Kidney tubule cell (primary cell): ENCODE measurements at regions not wholly inside any gene's neighbourhood (a gene's known extent, or its start where the extent isn't known, plus 50 kb on each side); places are given as distances from the start of the nearest gene placed in this dataset.
"Not testable (repeated sequence)": the region's sequence is repeated elsewhere in the genome, so short reads cannot be mapped to it uniquely, and the experiment has no call there.

ENCODE experiments used
- DNase-seq: peaks from one replicate; pipeline ENCODE4 v3.0.0-alpha.2; 2018; ENCODE audit warnings: low spot score

DNA sequence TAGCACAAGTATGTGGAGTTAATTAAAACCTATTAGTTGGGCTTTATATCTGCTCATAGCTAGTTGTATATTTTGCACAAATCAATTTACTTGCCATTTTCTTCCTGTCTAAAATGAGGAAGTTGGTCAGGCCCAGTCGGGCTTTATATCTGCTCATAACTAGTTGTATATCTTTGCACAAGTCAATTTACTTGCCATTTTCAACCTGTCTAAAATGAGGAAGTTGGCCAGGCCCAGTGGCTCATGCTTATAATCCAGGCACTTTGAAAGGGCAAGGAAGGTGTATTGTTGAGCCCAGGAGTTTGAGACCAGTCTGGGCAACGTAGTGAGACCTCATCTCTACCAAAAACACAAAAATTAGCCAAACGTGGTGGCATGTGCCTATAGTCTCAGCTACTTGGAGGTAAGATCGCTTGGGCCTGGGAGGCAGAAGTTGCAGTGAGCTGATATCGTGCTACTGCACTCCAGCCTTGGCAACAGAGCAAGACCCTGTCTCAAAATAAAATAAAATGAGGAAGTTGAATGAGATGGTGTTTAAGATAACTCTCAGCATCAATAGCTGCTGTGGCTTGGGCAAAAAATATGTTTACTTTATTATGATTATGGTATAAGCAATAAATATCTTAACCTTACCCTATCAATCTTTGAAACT lies 1558.6 kb upstream of the RAG2 start:
- no peak for DNase-seq

DNA sequence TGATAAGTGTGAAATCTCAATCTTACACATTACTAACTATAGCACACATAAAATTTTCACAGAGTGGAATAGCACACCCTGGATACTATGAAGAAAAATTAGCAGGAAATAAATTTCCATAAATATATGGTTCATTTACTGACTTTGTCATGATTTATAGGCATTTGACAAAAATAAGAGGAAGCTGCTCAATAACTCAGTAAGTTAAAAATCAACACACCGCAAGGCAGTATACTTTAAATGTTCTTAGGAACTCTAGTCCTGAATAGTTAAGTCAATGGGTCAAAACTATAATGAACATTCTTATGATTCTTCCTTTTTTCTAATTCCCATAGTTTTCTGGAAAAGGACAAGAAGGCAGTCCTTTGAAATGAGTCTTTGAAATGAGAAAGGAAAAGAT lies 1557.8 kb upstream of the RAG2 start:
- no peak for DNase-seq

DNA sequence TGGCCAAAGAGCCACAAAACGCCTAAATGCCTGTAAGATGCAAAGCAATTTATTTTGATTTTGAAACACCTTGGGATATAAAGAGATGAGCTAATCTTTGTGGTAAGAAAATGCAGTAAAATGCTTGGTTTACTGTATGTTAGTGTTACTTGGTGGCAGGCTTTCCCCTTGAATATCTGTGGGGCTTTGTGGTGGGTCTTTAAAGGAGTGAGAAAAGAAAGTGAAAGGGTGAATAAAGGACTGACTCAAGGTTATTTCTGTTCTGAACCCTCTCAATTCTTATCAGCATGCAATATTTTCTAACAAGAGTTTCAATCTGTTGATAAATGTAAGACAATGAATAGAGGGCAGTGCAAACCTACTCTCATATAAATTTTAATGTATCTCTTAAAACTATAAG lies 1555.9 kb upstream of the RAG2 start:
- DNase-seq = no peak

DNA sequence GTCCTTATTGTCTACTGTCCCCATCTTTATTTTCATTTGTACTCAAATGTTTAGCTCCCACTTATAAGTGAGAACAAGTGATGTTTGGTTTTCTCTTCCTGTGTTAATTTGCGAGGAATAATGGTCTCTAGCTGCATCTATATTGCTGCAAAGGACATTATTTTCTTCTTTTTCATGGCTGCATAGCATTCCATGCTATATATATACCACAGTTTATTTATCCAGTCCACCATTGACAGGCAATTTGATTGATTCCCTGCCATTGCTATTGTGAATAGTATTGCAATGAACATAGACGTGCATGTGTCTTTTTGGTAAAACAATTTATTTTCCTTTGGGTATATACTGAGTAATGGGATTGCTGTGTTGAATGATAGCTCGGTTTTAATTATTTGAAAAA lies 1545.8 kb upstream of the RAG2 start:
- no peak for DNase-seq

DNA sequence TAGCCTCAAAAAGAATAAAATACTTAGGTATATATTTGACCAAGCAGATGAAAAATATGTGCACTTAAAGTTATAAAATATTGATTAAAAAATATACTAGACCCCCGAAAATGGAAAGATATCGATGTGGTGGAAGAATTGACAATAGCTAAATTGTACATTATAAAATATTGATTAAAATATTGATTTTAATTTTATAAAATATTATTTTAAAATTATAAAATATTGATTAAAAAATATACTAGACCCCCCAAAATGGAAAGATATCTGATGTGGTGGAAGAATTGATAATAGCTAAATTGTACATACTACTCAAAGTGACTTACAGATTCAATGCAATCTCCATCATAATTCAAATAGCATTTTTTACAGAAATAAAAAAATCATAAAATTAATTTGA lies 1540.9 kb upstream of the RAG2 start:
- no peak for DNase-seq

DNA sequence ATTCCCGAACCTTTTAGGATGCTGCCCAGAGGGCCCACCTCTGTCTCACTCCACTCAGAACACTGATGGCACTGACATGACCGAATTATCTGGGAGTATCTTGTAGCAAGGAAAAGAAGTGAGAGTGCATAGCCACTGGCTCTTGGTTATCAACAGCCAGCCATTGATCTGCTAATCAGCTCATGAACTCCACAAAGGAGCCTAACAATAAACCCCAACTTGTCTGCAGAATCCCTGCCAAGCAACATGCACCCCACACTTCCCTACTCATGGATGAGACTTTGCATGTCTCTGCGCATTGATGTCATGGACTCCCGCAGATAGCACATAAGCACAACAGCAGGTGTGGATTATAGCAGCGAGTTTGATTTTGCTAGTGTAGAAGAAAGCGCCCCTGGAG lies 1538.9 kb upstream of the RAG2 start:
- no peak for DNase-seq

DNA sequence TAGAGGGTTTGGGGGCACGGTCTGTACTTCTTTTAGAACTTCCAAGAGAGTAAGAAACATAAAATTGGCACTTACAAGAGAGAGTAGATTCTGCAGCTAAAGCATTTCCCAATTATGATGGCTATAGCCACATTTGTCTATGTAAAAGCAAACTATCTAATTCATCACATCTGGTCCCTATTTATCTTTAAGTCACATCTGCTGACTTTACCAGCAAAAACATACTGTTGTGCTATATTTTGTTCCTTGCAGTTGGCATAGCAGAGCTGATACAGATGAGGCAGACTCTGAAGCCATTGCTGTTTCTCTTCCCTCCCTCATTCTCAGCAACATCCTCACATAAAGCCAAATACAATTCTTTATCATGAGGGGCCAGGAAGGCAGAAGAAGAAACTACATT lies 1533.5 kb upstream of the RAG2 start:
- DNase-seq = no peak

DNA sequence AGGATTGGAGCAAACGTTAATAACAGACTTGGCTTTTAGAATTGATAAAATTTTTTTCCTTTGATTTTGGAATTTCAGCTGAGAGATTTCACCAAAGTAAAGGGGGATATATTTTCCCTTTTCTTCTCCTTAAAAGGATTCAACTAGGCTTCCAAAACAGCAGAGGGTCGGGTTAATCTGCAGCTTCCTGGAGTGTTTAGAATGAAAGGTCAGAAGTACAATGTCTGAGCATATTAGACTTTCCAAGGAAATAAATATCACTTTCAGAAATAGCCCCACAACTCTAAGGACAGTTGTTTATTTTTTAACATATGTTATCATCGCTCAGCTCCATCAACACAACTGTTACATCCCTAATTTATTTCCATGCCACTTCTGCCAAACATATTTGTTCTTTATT lies 1532.9 kb upstream of the RAG2 start:
- no peak for DNase-seq

DNA sequence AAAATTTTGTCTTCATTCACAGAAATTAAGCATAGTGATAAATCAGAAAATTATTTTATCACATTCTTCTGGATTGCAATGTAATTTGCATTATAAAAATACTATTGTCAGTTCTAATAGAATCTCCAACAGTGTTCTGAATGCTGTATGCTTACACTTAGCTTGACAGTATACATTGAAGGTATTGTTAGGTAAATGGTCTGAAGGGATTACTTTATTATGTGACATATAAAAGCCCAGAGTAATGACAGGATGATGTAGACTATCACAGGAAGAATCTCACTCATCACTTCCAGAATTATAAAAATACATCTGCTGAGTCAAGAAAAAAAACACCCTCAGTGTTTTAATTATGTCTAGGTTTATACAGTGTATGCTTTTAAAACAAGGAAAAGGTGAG lies 1532.5 kb upstream of the RAG2 start:
- no peak for DNase-seq

DNA sequence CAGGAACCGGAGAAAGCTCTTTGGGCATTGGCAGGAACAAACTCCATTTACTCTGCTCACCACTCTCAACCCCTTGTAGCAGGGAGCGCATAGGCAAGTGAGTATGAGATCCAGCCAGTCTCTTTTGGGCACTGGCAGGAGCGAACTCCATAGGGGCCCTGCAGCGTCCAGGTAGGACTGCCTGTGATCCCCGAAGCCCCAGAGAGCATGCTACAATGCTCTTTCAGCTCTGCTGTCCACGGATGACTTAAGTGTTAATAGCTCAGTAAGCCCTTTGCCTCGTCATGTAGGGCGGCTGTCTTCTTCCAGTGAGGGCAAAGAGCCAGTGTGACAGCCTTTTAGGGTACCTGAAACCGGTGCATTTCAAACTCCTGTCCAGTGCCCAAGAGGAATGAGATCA lies 1525.6 kb upstream of the RAG2 start:
- no peak for DNase-seq

DNA sequence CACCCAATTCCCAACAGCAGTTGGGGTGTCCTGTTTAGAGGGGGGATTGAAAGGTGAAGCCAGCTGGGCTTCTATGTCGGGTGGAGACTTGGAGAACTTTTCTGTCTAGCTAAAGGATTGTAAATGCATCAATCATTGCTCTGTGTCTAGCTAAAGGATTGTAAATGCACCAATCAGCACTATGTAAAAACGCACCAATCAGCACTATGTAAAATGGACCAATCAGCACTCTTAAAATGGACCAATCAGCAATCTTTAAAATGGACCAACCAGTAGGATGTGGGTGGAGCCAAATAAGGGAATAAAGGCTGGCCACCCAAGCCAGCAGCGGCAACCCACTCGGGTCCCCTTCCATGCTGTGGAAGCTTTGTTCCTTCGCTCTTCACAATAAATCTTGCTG lies 1518.6 kb upstream of the RAG2 start:
- DNase-seq = not testable (repeated sequence)

DNA sequence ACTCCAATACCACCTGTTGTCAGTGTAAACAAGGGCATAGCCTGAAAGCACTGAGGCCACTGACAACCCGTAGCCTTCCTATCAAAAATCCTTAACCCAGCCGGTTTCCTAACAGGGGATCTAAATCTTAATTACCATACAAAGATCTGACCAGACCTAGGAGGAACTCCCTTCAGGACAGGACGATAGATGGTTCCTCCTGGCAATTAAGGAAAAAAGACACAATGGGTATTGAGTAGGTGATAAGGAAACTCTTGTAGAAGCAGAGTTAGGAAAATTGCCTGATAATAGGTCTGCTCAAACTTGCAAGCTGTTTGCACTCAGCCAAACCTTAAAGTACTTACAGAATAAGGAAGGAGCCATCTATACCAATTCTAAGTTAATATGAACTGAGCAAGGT lies 1517.3 kb upstream of the RAG2 start:
- not testable (repeated sequence) for DNase-seq

DNA sequence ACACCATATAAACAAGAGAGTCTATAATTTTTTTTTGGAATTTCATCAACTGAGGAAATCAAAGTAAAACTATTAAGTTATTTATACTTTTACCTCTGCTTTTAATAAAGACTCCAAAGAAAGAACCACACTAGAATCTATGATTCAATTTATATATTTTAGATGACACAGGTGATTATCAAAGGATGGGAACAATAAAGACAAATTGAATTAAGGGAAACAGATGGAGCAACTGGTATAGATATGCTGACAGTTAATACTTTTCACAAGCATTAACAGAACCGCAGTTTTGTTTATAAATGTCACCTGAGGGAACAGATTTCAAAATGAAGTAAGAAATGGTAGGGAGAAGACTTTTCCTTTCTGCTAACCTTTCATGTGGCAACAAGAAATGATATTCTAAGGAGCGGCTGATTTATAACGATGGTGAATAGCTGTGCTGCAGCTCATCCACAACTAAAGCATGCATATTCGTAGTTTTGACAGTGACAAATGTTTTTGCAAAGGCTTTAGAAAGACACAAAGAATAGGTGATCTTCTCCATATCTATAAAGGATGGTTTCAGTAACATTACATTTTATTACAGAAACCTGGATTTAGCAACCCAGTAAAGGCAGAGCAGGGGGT lies 1502.9 kb upstream of the RAG2 start:
- DNase-seq = no peak

DNA sequence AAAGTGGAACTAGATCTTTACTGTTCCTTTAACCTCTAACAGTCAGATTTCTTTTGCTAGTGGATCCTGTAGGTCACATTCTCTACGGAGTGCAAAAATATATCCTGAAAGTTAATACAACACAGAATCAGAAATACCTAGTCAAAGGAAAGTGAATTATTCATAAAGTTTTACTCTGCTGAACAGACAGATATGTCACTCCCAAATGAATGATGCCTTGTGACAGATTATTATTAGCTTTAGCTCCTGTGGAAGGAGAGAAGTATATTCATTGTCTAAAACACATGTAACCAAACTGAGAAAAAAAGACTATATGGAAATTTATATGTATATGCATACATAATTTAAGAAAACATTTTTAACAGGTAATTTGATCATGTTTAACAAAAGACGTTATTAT lies 1497.2 kb upstream of the RAG2 start:
- DNase-seq = no peak

DNA sequence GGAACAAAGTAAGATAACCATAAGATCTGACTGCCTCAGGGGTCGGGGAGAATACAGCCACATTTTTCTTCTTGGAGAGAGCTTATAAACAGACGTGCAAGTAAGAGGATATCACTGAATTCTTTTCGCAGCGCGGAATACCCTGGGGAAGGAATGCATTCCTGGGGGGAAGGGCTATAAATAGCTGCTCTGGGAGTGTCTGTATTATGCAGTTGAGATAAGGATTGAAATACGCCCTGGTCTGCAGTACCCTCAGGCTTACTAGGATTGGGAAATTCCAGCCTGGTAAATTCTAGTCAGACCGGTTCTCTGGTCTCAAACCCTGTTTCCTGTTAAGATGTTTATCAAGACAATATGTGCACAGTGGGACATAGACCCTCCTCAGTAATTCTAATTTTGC lies 1491.7 kb upstream of the RAG2 start:
- DNase-seq = peak; percentile 1

DNA sequence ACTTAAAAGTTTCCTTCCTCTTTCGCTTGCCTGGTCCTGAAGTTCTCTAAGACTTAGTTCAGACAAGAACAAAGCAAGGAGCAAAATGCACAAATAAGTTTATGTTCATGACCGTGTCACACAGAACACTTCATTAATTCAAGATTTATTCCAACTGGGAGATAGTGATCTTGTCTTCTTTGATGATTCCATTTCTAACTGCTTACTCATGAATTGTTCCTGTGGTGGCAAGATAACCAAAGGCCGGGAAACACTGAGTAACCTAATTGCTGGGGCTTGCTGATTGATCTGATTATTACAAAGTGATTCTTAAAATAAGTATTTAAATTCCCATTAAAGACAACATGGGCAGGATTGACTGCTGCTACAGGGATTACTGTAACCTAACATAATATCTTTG lies 1462.9 kb upstream of the RAG2 start:
- no peak for DNase-seq

DNA sequence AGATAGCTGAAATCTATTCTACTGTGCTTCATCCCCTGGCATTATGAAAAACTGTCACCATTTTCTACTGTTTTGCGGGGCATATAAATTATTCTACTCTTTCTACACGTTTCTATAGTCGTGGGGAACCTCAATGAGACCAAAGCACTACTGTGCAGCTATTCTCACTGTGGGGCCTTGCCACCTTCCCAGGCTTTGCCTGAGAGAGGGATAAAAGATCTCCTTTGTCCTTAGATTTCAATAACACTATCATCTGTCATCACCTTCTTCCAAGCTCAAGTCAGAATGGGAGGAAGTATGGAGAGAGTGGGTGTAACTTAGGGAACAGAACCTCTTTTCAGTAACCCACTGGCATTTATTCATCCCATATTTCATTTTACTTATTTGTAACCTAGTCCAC lies 1462.1 kb upstream of the RAG2 start:
- no peak for DNase-seq

DNA sequence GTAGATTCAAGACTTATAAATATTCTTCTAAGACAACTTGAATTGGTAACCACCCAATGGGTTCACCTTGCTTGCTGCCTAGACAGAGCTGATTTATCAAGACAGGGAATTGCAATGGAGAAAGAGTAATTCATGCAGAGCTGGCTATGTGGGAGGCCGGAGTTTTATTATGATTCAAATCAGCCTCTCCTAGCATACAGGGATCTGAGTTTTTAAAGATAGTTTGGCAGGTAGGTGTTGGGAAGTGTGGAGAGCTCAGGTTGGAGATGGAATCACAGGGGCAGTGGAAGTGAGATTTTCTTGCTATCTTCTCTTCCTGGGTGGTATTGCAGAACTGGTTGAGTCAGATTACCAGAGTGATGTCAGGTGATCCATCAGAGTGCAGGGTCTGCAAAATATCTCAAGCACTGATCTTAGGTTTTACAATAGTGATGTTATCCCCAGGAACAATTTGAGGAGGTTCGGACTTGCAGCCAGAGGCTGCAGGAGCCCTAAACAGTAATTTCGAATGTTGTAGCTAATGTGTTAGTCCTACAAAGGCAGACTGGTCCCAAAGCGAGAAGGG lies 1448.6 kb upstream of the RAG2 start:
- DNase-seq = no peak

DNA sequence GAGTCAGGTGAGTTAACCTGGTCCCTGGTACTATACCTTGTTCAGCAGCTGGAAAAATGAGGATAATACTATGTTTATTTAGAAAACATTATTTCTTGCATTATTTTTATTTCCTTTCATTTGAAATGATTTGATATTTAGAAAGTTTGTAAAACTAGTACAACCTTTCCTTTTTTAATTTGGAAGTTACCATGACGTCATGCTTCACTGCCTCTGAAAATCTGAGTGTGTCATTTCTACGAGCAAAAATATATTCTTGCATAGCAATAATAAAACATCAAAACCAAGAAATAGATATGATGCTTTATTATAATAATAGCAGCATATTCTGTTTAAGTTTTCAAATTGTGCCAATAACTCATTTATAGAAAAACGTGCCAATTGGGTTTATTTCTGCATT lies 1445.0 kb upstream of the RAG2 start:
- no peak for DNase-seq

DNA sequence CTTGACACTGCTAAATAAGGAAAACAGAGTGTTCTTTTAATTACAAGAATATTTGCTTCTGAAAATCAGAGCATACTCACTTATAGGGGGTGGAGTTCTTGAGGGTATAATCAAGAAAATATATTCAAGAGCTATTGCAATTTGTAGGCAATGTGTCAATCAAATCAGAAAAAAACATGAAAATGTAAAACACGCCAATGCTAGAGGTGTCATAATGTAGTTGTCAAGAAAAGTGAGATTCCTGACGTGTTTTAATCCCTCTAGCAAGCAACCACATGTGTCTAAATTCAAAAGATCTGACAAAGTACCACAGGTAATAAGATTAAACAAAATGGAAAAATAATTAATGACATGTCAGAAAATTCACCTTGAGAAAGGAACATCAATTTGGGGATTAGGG lies 1440.7 kb upstream of the RAG2 start:
- no peak for DNase-seq

DNA sequence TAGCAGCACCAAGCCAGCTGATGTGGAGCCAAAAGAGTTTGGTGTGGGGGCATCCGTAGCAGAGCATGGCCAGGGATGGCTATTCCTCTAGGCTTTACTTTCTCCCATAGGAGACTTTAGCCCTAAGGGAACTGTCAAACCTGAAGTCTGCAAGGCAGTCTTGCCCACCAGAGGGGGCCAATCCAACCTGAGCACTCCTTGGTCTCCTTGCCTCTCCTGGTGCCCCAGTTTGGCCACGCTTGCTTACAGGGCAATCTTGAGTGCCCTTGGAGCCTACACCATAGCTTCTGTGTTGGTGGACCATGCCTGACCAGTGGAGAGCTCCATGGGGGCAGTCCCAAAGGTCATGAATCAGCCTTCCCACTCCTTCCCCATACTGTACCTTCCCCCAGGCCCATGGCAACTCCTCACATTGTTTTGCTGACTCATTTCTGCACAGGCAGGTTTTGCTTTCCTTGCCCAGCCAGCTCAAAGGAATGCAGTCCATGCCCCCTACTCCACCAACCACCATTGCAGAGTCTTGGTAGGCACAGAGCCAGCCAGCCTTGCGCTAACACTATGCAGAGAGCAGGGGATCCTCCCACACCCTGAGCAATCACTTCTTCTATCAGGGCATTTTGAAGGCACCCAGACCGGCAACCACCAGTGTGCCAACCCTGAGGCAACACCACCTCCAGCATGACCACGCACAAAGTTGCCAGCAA lies 1421.2 kb upstream of the RAG2 start:
- DNase-seq = peak; percentile 87

DNA sequence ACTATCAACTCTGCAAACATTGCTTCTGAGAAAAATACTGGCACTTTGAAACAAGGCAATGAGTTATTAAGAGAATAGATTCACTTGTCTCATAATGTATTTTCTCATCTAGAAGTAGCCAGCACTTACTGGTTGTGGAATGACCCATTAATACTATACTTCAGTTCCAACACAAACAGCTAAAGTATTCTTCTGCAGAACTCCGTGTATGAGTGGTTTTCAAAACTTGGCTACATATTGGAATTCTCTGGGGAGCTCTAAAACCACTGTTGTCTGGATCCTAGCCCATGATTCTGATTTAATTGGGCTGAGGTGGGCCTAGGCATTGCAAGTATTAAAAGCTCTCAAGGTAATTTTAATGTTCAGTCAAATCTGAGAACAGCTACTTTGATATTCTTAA lies 1416.4 kb upstream of the RAG2 start:
- no peak for DNase-seq

DNA sequence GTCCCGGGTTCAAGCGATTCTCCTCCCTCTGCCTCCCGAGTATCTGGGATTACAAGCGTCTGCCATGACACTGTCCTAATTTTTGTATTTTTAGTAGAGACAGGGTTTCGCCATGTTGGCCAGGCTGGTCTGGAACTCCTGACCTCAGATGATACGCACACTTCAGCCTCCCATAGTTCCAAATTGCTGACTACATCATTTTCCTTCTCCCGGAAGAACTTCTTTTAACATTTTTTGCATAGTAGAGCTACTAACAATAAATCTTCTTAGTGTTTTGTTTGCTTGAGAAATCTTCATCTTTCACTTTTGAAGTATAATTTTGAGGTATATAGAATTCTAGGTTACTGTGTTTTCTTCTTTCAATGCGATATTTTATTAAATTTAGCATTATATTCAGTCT lies 1415.1 kb upstream of the RAG2 start:
- no peak for DNase-seq
